ENCODE measurements at regions not wholly inside any gene's neighbourhood (a gene's known extent, or its start where the extent isn't known, plus 50 kb on each side); places are given as distances from the start of the nearest gene placed in this dataset.
"Not testable (repeated sequence)": the region's sequence is repeated elsewhere in the genome, so short reads cannot be mapped to it uniquely, and the experiment has no call there.

DNA sequence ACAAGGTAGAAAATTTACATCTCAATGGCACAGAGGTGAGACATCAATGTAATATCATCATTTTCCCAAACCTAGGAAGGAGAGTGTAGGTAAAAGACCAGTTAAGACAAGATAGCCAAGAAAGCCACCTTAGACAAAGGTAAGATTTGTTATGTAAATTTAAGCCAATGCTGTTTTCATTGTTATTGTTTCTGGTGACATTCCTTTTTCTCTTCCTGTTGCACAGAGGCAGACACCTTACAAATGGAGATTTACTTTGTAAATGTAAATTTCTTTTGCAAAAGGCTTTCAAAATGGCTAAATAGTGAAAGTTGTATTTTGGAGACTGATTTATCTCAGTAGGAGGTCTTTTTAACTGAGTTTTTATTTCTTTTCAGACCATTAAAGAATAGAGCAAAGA is 159.1 kb downstream of the YIPF5 start:
- no peak for DNase-seq

DNA sequence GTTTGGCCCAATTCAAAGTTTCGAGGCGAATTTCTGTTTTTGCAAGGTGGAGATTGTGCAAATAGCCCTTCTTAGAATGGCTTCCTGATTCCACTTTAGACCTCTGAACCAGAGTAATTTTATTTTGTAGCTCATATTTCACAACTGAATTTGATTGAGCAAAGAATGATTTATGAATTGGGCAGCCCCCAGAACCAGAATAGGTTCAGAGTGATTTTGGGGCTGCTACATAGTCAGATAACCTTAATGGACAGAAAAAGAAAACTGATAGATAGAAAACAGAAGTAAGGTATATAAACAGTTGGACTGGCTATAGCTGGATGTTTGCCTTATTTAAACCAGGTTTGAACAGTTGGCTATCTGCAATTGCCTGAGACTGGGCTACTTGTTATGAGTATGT is 156.6 kb downstream of the YIPF5 start:
- DNase-seq = no peak

DNA sequence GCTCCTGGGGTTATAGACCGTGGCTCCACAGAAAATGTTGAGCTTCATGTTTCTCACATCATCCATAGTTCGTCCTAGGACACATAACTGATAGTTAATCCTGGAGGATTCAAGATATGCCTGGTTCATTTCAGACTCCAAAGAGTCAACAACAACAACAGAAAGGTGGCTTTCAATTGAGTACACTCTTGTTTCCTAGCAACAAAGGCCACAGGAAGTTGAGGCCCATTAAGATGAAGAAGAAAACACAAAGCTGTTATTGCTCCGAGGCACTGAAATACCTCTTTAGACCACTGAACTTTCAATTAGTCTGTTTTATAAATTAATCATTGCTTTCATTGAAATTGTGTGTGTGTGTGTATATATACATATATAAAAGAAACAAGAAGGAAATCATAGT is 154.5 kb downstream of the YIPF5 start:
- DNase-seq = peak; percentile 24

DNA sequence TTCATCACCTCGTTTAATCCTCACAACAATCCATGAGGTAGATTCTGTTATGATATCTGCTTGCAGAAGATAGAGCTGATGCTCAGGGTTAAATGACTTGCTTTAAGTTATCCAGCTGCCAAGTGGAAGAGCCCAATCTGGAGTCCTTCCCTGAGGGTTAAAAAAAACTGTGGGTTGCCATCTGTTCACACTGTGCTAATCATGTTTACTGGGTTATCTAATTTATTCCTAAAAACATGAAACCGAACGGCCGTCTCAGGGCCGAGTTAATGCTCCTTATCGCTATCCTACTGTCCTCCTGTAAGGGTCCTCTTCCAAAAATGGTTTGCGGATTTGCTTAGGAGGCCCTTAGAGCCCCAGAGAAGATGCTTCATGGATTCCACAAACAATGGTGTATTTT is 153.3 kb downstream of the YIPF5 start:
- no peak for DNase-seq

DNA sequence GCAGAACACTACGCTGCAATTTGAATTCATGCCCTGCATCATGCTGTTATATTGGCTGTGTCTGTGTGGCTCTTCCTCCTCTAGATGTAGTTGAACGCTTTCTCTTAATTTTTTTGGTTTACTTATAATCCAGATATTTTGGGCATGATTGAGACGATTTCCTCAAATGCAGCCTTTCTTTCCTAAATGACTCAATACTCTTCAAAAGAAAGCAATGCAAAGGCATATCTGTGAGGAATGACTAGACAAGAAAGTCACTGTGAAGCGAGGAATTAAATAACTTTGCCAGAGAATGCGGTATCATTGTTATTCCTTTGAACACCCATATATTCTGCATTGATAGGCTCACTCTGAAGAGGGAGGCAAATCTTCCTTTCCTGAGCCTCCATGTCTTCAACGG is 152.8 kb downstream of the YIPF5 start:
- no peak for DNase-seq

DNA sequence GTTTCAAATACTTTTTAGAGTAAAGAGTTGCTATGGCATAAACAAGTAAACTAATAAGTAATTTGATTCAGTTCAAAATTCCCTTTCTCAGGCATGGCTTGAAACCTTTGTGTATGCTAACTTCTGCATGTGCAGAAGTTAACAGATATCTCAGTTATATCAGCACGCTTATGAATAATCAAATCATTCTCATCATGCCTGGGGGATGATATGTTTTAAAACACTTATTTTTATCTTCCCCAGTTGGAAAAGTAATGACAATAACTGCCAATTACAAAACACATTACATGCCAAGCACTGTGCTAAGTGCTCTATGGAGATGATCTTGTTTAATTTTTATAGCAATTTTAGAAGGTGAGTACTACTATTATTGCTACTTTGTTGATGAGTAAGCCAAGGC is 146.4 kb downstream of the YIPF5 start:
- no peak for DNase-seq

DNA sequence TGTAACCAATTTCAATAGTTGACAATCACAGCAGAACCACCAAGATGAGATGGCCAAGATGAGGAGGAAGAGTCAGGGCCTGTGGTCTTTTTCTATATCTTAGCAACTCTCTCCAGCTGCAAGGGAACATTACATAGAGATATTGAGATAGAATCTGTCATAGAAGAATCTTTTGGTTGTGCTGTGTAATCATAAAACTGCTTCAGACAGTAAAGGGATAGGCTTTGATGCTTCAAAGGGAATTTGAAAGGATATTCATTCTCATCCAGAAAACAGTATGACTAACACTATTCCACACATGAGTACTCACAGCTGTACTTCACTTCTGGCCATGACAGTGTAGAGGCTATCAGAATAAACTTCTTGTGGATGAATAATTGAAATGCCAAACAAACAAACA is 145.9 kb downstream of the YIPF5 start:
- no peak for DNase-seq

DNA sequence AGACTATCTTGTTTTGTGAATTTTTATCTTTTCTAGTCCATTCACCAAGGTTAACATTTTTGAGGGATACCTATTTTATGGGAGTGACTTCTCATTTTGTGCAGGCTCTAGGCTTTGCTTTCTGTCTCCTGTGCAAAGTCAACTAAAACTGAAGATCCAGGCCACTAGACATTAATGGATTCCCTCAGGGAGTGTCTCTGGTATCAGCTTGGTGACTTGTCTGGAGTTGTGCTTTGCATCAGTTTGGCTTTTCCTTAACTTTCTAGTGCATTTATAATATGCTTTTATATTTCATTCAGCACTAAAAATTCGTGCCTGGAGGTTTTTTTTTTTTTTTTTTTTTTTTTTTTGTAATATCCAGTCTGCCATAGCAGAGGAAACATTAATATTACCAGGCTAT is 144.2 kb downstream of the YIPF5 start:
- no peak for DNase-seq

DNA sequence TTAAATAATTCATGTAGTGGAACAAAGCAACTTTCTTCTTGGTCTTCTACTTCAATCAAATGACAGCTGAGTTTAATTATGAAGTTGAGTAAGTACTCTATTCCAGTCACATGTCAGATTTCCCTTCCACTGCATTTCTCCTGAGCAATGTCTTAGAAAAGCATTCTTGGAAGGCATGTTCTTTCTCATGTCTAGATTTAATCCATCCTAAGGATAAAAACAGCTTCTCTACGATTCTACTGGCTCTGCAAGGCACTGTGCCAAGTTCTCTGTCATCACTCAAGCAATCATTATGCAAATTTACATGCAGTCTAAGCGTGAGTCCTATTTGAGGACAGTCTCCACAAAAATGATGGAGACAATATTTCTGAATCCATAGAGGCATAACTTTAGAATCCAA is 142.4 kb downstream of the YIPF5 start:
- no peak for DNase-seq

DNA sequence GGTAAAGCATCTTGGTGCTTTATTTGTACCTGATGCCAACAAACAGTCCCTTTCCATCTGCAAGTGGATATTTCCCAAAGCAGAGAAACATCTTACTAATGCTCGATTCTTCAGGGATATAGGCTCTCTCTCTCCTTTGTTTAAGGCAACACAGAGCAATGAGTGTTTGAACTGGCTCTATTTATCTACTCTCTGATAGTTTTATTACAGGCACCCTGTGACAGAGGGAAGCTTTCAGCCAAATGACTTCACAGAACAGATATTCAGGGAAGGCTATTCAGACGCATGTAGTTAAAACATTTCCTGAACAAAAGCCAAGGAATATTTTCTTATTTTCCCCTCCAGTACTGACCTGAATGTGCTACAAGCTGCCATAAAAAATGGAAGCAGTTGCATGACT is 141.8 kb downstream of the YIPF5 start:
- DNase-seq = no peak

DNA sequence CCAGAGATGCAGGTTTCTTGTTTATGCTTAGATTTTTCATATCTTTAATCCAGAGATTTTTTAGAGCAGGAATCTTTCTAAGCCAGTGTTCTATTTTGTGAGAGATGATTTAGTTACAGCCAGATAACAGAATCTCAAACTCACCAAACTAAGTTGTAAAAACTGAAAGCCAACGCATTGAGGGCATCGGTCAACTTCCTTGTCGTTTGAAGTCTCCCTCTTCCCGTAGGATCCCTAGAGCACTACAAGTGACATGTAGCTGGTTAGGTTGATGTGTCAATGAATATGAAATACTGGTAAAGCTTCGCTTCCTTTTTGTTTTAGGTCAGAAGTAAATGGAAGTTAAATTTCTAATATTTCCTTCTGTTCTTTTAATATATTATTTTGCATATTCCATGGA is 139.6 kb downstream of the YIPF5 start:
- DNase-seq = no peak

DNA sequence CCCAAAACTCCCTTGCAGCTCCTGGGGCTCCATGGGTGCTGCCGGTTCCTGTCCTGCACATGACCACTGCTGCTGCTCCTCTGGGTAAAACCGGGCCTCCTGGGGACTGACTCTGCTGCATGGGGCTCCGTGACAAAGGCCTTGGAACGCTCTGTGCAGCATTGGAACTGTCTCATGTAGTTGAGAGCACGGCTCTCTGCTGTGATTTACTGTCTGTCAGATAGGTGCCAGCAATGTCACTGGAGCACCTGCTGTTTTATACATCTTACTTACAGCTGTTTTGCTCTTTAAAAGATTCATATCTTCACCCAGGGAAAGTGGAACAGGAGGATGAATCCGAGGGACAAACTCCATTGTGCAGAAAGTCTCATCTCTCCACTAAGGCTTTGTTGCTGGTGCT is 138.1 kb downstream of the YIPF5 start:
- DNase-seq = no peak

DNA sequence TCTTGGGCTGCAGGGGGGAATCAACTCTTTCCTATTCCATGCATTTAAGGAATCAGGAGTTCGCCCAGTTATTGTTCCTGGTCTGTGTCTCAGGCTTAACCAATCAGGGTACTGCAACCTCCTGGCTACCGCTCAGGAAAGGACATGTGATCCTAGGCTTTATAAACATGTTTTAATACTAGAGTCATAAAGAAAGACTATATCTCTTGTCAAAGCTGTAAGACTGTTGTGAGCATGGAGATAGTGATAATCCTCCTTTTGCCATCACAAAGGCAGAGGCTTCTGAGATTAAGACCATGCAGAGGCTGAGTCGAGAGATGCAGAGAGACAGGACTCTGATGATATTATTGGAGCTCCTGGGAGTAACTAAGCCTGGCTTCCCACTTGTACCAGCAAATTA is 137.0 kb downstream of the YIPF5 start:
- DNase-seq = no peak

DNA sequence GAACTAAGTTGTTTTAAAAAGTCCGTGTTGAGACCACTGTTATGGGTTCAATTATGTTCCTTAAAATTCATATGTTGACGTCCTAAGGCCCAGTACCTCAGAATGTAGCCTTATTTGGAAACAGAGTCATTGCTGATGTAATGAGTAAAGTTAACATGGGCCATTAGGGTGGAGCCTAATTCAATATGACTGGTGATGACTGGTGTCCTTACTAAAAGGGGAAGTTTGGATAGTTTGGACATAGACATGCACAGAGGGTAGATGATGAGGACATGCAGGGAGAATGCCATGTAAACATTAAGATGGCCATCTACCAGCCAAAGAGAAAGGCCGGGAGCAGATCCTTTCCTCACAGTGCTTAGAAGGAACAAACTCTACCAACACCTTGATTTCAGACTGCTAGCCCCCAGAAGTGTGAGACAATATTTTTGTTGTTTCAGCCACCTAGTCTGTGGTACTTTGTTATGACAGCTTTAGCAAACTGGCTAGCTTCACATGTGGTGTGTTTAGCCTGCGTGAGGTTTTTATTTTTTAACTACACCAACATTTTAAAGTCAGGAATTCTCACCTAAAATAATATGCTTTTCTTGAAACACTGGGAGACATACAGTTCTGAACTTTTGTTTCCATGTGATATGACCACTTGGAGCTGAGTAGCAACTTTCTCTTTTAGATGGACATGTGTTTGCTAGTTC is 135.3 kb downstream of the YIPF5 start:
- no peak for DNase-seq

DNA sequence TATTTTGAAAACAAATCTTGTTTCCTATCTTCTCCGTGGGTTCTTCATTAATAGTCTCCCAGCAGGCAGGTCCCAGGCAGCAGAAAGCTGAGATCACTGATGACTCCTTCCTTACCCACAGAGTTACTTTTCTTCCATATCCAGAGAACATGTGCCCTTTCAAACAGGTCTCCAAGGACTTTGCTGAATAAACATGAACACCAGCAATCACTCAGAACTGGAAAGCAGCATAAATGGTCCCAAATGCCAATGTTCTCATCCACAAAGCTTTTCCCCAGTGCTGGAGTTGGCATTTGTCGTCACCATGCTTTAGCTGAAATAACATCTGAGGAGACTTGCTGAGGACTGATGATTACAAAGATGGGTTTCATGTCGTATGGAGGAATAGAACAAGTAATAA is 134.0 kb downstream of the YIPF5 start:
- no peak for DNase-seq

DNA sequence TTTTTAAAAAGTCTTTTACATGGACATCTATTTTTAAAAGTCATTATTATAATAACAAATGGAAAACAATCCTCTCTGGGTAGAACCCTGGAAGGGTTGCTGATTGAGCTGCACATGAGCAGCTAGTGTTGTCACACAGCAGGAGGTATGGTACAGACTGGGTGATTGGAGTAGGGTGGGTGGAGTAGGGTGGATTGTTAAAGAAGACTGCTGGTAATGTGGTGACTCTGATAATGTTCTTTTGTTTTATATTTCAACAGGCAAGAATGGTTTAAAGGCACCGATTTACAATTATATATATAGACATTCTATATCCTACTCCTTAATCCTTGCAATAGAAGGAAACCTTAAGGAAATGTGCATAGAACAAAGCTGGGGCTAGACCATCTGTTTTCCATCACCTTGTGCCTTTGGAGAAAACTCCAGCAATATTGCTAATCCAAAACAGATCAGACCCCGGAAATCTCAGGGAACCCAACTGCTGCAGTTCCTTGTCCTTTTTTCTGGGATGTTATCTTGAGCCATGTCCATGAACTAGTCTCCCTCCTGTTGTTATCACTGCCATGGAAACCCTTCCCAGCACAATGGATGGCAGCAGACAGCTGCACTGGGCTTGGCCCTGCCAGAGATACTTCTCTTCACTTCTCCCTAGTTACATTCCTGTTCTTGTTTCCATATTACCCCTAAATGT is 129.7 kb downstream of the YIPF5 start:
- no peak for DNase-seq

DNA sequence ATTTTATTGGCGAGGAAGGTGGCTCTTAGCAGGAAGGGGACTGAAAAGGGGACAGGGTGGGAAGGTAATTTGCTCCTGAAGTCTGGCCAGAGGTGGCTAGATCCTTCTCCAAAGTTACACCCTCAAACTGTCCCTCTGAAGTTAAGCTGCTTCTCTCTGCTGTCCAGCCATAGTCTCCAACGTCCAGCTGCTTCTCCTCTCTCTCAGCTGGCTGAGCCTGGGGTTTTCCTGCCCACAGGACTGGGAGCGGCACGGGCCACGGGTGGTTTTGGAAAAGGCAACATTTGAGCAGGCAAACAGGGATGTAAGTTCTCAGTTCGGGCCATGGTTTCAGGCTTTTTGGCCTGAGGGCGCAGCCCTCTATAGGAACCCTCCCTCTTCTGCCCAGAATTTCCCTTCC is 128.3 kb downstream of the YIPF5 start:
- no peak for DNase-seq

DNA sequence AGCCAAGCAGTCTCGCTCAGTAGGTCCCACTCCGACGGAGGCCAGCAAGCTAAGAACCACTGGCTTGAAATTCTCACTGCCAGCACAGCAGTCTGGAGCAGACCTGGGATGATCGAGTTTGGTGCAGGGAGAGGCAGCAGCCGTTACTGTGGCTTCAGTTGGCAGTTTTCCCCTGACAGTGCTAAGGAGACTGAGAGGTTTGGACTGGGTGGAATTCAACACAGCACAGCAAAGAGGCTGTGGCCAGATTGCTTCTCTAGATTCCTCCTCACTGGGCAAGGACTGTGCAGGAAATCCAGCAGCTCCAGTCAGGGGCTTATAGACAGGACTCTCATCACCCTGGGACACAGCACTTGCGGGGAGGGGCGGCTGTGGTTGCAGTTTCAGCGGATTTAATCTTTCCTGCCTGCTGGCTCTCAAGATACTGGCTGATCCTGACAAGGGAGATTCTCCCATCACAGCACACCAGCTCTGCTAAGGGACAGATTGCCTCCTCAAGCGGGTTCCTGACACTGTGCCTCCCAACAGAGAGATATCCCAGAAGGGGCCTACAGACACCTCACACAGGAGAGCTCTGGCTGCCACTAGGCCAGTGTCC is 122.1 kb downstream of the YIPF5 start:
- DNase-seq = no peak

DNA sequence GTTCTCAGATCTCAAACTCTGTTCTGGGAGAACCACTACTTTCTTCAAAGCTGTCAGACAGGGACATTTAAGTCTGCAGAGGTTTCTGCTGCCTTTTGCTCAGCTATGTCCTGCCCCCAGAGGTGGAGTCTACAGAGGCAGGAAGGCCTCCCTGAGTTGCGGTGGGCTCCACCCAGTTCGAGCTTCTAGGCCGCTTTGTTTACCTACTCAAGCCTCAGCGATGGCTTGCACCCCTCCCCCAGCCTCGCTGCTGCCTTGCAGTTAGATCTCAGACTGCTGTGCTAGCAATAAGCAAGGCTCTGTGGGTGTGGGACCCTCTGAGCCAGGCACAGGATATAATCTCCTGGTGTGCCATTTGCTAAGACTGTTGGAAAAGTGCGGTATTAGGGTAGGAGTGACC is 115.1 kb downstream of the YIPF5 start:
- DNase-seq = not testable (repeated sequence)

DNA sequence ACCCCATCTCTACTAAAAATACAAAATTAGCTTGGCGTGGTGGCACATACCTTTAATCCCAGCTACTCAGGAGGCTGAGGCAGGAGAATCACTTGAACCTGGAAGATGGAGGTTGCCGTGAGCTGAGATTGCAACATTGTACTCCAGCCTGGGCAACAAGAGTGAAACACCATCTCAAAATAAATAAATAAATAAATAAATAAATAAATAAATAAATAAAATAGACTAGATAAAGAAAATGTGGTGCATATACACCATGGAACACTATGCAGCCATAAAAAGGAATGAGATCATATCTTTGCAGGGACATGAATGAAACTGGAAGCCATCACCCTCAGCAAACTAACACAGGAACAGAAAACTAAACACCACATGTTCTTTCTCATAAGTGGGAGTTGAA is 110.4 kb downstream of the YIPF5 start:
- DNase-seq = not testable (repeated sequence)

DNA sequence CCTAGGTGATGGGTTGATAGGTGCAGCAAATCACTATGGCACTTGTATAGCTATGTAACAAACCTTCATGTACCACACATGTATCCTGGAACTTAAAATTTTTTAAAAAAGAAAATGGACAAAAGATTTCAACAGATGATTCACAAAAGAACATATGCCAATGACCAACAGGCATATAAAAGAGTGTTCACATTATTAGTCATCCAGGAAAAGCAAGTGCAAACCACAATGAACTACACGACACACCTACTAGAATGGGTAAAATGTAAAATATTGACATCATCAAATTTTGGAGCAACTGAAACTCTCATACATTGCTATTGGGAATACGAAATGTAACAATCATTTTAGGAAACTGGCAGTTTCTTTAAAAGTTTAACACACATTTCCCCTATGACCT is 109.9 kb downstream of the YIPF5 start:
- no peak for DNase-seq

DNA sequence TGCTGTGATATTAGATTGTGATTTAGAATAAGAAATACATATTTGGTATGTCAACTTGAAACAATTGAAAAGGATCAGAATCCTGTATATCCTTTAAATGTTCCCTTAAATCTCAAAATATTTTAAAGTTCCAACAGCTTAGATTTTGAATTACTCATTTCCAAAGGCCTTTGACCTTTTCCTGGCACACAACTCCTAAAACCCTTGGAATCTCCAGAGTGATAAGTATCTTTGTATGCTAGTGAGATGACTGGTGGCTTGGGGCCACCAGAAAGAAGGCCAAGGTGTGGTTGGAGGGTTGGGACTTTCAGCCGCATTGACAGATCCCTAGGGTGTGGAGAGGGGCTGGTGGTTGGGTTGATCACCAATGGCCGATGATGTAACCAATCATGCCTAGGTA is 104.7 kb downstream of the YIPF5 start:
- no peak for DNase-seq

DNA sequence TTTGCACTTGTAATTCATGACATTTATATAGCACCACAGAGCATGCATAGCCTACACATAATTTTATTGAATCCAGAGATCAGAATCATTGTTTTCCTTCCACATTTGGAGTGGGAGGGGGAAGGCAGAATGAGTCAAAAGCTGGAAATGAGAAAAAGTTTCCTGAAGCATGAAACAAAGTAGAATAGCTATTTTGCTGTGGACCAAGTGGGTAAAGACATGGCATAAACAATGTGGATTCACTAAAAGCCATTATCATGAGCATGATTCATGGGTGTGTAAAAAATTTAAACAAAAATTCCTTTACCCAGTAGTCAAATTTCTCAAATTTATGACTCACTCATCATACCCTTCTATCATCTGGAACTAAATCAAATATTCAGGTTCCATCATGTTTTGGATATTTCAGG is 97.9 kb downstream of the YIPF5 start:
- DNase-seq = peak; percentile 31

DNA sequence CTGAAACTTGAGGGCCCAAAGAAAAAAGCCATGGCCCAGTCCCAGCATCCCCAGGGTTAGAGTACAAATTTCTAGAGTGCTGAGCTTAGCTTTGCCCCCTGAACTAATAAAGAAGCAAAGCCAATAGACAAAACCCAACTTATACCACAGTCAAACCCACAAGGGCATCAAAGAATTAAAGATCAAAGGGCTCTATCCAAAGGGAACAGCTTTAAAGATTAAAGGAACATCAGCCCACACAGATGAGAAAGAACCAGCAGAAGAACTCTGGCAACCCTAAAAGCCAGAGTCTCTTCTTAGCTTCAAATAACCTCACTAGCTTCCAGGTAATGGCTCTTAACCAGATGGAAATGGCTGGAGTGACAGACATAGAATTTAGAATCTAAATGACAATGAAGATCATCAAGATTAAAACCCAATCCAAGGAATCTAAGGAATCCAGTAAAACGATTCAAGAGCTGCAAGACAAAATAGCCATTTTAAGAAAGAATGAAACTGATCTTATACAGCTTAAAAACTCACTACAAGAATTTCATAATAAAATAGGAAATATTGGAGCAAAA is 93.9 kb downstream of the YIPF5 start:
- DNase-seq = no peak
